ENCODE measurements at regions not wholly inside any gene's neighbourhood (a gene's known extent, or its start where the extent isn't known, plus 50 kb on each side); places are given as distances from the start of the nearest gene placed in this dataset.

- Mint-ChIP-seq H3K36me3 (ENCODE audit: low read depth) (no peaks in the 10 kb centered on the region), H3K4me3 (no peak overlapping the region), H3K27me3 (no peaks in the 10 kb centered on the region), H3K27ac (no peak overlapping the region), H3K9me3 (no peaks in the 10 kb centered on the region), H3K4me1 (no peaks in the 10 kb centered on the region)
- ChIA-PET CTCF (no interaction called here), POLR2A (no interaction called here)
- DNase-seq = no peak
These were observed 140.4 kb upstream of the COL21A1 start for GRCh38 chr6:56387621-56388414.

GRCh38 chr6:56386717-56387116 is 139.3 kb upstream of the COL21A1 start:
- H3K9me3 Mint-ChIP-seq = no peaks in the 10 kb centered on the region
- H3K27me3 Mint-ChIP-seq = no peaks in the 10 kb centered on the region
- POLR2A ChIA-PET = no interaction called here
- H3K27ac Mint-ChIP-seq = no peak overlapping the region
- CTCF ChIA-PET = no interaction called here
- H3K4me3 Mint-ChIP-seq = no peak overlapping the region
- H3K4me1 Mint-ChIP-seq = no peaks in the 10 kb centered on the region
- no peak for DNase-seq
- no peaks in the 10 kb centered on the region for H3K36me3 Mint-ChIP-seq (ENCODE audit: low read depth)

GRCh38 chr6:56385981-56386593 is 138.7 kb upstream of the COL21A1 start:
- H3K27me3 Mint-ChIP-seq = no peaks in the 10 kb centered on the region
- H3K4me1 Mint-ChIP-seq = no peaks in the 10 kb centered on the region
- no peak overlapping the region for H3K27ac Mint-ChIP-seq
- H3K9me3 Mint-ChIP-seq = no peaks in the 10 kb centered on the region
- ChIA-PET POLR2A (no interaction called here), CTCF (no interaction called here)
- no peak overlapping the region for H3K4me3 Mint-ChIP-seq
- no peaks in the 10 kb centered on the region for H3K36me3 Mint-ChIP-seq (ENCODE audit: low read depth)
- no peak for DNase-seq

GRCh38 chr6:56383160-56383559 is 135.8 kb upstream of the COL21A1 start:
- DNase-seq = no peak

GRCh38 chr6:56382416-56382940 is 135.1 kb upstream of the COL21A1 start:
- ChIA-PET POLR2A (no interaction called here), CTCF (no interaction called here)
- Mint-ChIP-seq H3K36me3 (ENCODE audit: low read depth) (no peaks in the 10 kb centered on the region), H3K4me3 (no peak overlapping the region), H3K27ac (no peak overlapping the region), H3K9me3 (no peaks in the 10 kb centered on the region), H3K4me1 (no peaks in the 10 kb centered on the region), H3K27me3 (no peaks in the 10 kb centered on the region)
- no peak for DNase-seq

More at GRCh38 chr6:56383160-56383559, 135.8 kb upstream of the COL21A1 start:
- no peak overlapping the region for H3K27ac Mint-ChIP-seq
- no peak overlapping the region for H3K4me3 Mint-ChIP-seq
- no peaks in the 10 kb centered on the region for H3K4me1 Mint-ChIP-seq
- ChIA-PET POLR2A (no interaction called here), CTCF (no interaction called here)
- H3K36me3 Mint-ChIP-seq (ENCODE audit: low read depth) = no peaks in the 10 kb centered on the region
- H3K27me3 Mint-ChIP-seq = no peaks in the 10 kb centered on the region
- no peaks in the 10 kb centered on the region for H3K9me3 Mint-ChIP-seq

GRCh38 chr6:56381801-56382251 is 134.4 kb upstream of the COL21A1 start:
- Mint-ChIP-seq H3K9me3 (no peaks in the 10 kb centered on the region), H3K4me1 (no peaks in the 10 kb centered on the region), H3K4me3 (no peak overlapping the region), H3K27ac (no peak overlapping the region), H3K36me3 (ENCODE audit: low read depth) (no peaks in the 10 kb centered on the region), H3K27me3 (no peaks in the 10 kb centered on the region)
- ChIA-PET POLR2A (no interaction called here), CTCF (no interaction called here)
- DNase-seq = no peak

GRCh38 chr6:56380476-56380875 is 133.1 kb upstream of the COL21A1 start:
- Mint-ChIP-seq H3K9me3 (no peaks in the 10 kb centered on the region), H3K4me3 (no peak overlapping the region), H3K4me1 (no peaks in the 10 kb centered on the region), H3K27ac (no peak overlapping the region), H3K27me3 (peaks cover 3% of the 10 kb centered on the region), H3K36me3 (ENCODE audit: low read depth) (no peaks in the 10 kb centered on the region)
- DNase-seq = no peak
- POLR2A ChIA-PET = no interaction called here
- CTCF ChIA-PET = no interaction called here

GRCh38 chr6:56378966-56379585 is 131.7 kb upstream of the COL21A1 start:
- ChIA-PET POLR2A (no interaction called here), CTCF (no interaction called here)
- Mint-ChIP-seq H3K4me3 (no peak overlapping the region), H3K4me1 (no peaks in the 10 kb centered on the region), H3K36me3 (ENCODE audit: low read depth) (no peaks in the 10 kb centered on the region), H3K27ac (no peak overlapping the region), H3K9me3 (no peaks in the 10 kb centered on the region), H3K27me3 (peaks cover 3% of the 10 kb centered on the region)
- DNase-seq = no peak

- peaks cover 3% of the 10 kb centered on the region for H3K27me3 Mint-ChIP-seq
- no peaks in the 10 kb centered on the region for H3K9me3 Mint-ChIP-seq
- no peak overlapping the region for H3K4me3 Mint-ChIP-seq
- no peaks in the 10 kb centered on the region for H3K36me3 Mint-ChIP-seq (ENCODE audit: low read depth)
- DNase-seq = no peak
- ChIA-PET CTCF (no interaction called here), POLR2A (no interaction called here)
- H3K27ac Mint-ChIP-seq = no peak overlapping the region
- no peaks in the 10 kb centered on the region for H3K4me1 Mint-ChIP-seq
These were observed 131.1 kb upstream of the COL21A1 start for GRCh38 chr6:56378507-56378906.

- Mint-ChIP-seq H3K4me1 (no peaks in the 10 kb centered on the region), H3K27ac (no peak overlapping the region), H3K9me3 (no peaks in the 10 kb centered on the region), H3K4me3 (no peak overlapping the region), H3K36me3 (ENCODE audit: low read depth) (no peaks in the 10 kb centered on the region), H3K27me3 (peaks cover 3% of the 10 kb centered on the region)
- DNase-seq = no peak
- POLR2A ChIA-PET = no interaction called here
- CTCF ChIA-PET = no interaction called here
These were observed 129.9 kb upstream of the COL21A1 start for GRCh38 chr6:56377295-56377694.

GRCh38 chr6:56375806-56376205 is 128.4 kb upstream of the COL21A1 start:
- Mint-ChIP-seq H3K27ac (no peak overlapping the region), H3K9me3 (no peaks in the 10 kb centered on the region), H3K4me1 (no peaks in the 10 kb centered on the region), H3K4me3 (no peak overlapping the region), H3K27me3 (peaks cover 3% of the 10 kb centered on the region), H3K36me3 (ENCODE audit: low read depth) (no peaks in the 10 kb centered on the region)
- no peak for DNase-seq
- ChIA-PET CTCF (interaction anchor here (0.6 kb wide), 1 partner anchor 44 kb away, joined by 4 read pairs; no protein-coding TSS in a partner anchor), POLR2A (no interaction called here)

- ChIA-PET CTCF (interaction anchor here (0.6 kb wide), 1 partner anchor 388 kb away, joined by 4 read pairs; no protein-coding TSS in a partner anchor), POLR2A (no interaction called here)
- Mint-ChIP-seq H3K4me3 (no peak overlapping the region), H3K4me1 (no peaks in the 10 kb centered on the region), H3K27me3 (peaks cover 3% of the 10 kb centered on the region), H3K9me3 (no peaks in the 10 kb centered on the region), H3K27ac (no peak overlapping the region), H3K36me3 (ENCODE audit: low read depth) (no peaks in the 10 kb centered on the region)
- no peak for DNase-seq
These were observed 127.5 kb upstream of the COL21A1 start for GRCh38 chr6:56374841-56375369.

- Mint-ChIP-seq H3K4me1 (no peaks in the 10 kb centered on the region), H3K36me3 (ENCODE audit: low read depth) (no peaks in the 10 kb centered on the region), H3K9me3 (no peaks in the 10 kb centered on the region), H3K27me3 (peaks cover 3% of the 10 kb centered on the region), H3K4me3 (no peak overlapping the region), H3K27ac (no peak overlapping the region)
- no peak for DNase-seq
- POLR2A ChIA-PET = no interaction called here
- CTCF ChIA-PET = interaction anchor here (0.6 to 0.7 kb wide), 2 partner anchors 224 to 385 kb away, joined by 3 read pairs; no protein-coding TSS in a partner anchor
These were observed 125.1 kb upstream of the COL21A1 start for GRCh38 chr6:56372406-56372995.

Data from activated CD4-positive, alpha-beta T cell treated with anti-CD3 and anti-CD28 coated beads, Interleukin-2, amount 10 ng/mL, durations not matched to agents 7 days and 5 days (primary cell).